ENCODE measurements at regions not wholly inside any gene's neighbourhood (a gene's known extent, or its start where the extent isn't known, plus 50 kb on each side); places are given as distances from the start of the nearest gene placed in this dataset.
"Not testable (repeated sequence)": the region's sequence is repeated elsewhere in the genome, so short reads cannot be mapped to it uniquely, and the experiment has no call there.

DNA sequence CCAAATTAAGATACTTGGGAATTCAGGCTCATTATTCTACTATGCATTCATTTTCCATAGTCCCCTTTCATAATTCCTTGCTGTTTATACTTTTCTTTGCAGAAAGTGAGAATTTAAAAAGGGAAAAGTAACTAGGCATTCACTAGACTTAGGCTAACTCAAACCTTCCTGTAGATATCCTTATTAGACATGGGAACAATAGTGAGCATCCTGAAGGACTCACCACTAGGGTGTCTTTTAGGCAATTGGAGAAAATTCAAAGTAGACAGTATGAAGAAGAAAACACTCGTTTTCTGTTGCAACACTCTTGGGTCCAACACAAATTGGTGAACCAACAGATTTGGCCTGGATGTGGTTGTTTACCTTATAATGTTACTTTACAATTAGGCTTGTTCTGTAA, 213.2 kb upstream of the GRIN3A start:
- Mint-ChIP-seq H3K27ac (no peak overlapping the region), H3K27me3 (ENCODE audit: low read depth) (peaks cover under 1% of the 10 kb centered on the region), H3K4me3 (no peak overlapping the region), H3K9me3 (peaks cover 3% of the 10 kb centered on the region), H3K36me3 (no peaks in the 10 kb centered on the region), H3K4me1 (peaks cover 10% of the 10 kb centered on the region)
- DNase-seq (ENCODE audit: low spot score in 2 of 2, unreplicated experiment in 2 of 2) = no peak
- TF ChIP-seq, protein P1, sequence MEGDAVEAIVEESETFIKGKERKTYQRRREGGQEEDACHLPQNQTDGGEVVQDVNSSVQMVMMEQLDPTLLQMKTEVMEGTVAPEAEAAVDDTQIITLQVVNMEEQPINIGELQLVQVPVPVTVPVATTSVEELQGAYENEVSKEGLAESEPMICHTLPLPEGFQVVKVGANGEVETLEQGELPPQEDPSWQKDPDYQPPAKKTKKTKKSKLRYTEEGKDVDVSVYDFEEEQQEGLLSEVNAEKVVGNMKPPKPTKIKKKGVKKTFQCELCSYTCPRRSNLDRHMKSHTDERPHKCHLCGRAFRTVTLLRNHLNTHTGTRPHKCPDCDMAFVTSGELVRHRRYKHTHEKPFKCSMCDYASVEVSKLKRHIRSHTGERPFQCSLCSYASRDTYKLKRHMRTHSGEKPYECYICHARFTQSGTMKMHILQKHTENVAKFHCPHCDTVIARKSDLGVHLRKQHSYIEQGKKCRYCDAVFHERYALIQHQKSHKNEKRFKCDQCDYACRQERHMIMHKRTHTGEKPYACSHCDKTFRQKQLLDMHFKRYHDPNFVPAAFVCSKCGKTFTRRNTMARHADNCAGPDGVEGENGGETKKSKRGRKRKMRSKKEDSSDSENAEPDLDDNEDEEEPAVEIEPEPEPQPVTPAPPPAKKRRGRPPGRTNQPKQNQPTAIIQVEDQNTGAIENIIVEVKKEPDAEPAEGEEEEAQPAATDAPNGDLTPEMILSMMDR (IDR thresholded peaks at IDR 0.05; ENCODE audit: unreplicated experiment) = no peak

- DNase-seq (ENCODE audit: low spot score in 2 of 2, unreplicated experiment in 2 of 2) = no peak
- TF ChIP-seq, protein P1 (IDR thresholded peaks at IDR 0.05; ENCODE audit: unreplicated experiment) = no peak
- H3K27me3 Mint-ChIP-seq (ENCODE audit: low read depth) = peaks cover 9% of the 10 kb centered on the region
- H3K4me3 Mint-ChIP-seq = no peak overlapping the region
- no peak overlapping the region for H3K27ac Mint-ChIP-seq
- H3K36me3 Mint-ChIP-seq = no peaks in the 10 kb centered on the region
- H3K4me1 Mint-ChIP-seq = no peaks in the 10 kb centered on the region
- peaks cover 4% of the 10 kb centered on the region for H3K9me3 Mint-ChIP-seq
Observed at GRCh38 chr9:101931756-101932155, 193.3 kb upstream of the GRIN3A start.

DNA sequence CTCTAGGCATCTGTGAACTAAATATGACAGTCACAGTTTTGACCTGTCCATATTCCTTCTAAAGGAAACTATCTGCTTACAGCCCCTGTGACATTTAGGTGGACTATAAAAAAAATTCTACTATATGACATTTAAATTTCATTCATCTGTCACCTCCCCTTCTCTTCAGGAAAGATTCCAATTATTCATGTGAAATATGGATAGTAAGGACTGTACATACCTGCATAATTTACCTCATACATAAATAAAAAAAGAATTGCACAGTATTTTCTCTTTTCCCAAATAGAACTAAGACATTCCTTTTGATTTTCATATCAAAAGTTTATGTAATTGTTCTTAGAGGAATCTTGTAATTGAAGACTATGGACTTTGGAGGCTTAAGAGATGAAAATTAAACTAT, 192.3 kb upstream of the GRIN3A start:
- Mint-ChIP-seq H3K9me3 (peaks cover under 1% of the 10 kb centered on the region), H3K4me3 (no peak overlapping the region)
- DNase-seq (ENCODE audit: low spot score in 2 of 2, unreplicated experiment in 2 of 2) = no peak

GRCh38 chr9:101925498-101925897, 187.1 kb upstream of the GRIN3A start:
- no peak for DNase-seq (ENCODE audit: low spot score in 2 of 2, unreplicated experiment in 2 of 2)
- H3K9me3 Mint-ChIP-seq = no peaks in the 10 kb centered on the region
- no peak overlapping the region for H3K27ac Mint-ChIP-seq
- H3K36me3 Mint-ChIP-seq = no peaks in the 10 kb centered on the region
- H3K4me1 Mint-ChIP-seq = no peaks in the 10 kb centered on the region
- peaks cover 14% of the 10 kb centered on the region for H3K27me3 Mint-ChIP-seq (ENCODE audit: low read depth)
- no peak overlapping the region for H3K4me3 Mint-ChIP-seq
- TF ChIP-seq, protein P1 (IDR thresholded peaks at IDR 0.05; ENCODE audit: unreplicated experiment) = no peak

More for the DNA sequence above, 192.3 kb upstream of the GRIN3A start:
- H3K36me3 Mint-ChIP-seq = no peaks in the 10 kb centered on the region
- peaks cover 9% of the 10 kb centered on the region for H3K27me3 Mint-ChIP-seq (ENCODE audit: low read depth)
- TF ChIP-seq, protein P1 (IDR thresholded peaks at IDR 0.05; ENCODE audit: unreplicated experiment) = no peak
- H3K27ac Mint-ChIP-seq = no peak overlapping the region
- H3K4me1 Mint-ChIP-seq = no peaks in the 10 kb centered on the region

GRCh38 chr9:101923451-101923850, 185.0 kb upstream of the GRIN3A start:
- no peaks in the 10 kb centered on the region for H3K4me1 Mint-ChIP-seq
- peaks cover 13% of the 10 kb centered on the region for H3K27me3 Mint-ChIP-seq (ENCODE audit: low read depth)
- H3K27ac Mint-ChIP-seq = no peak overlapping the region
- H3K4me3 Mint-ChIP-seq = no peak overlapping the region
- no peak for DNase-seq (ENCODE audit: low spot score in 2 of 2, unreplicated experiment in 2 of 2)
- TF ChIP-seq, protein P1 (IDR thresholded peaks at IDR 0.05; ENCODE audit: unreplicated experiment) = no peak
- no peaks in the 10 kb centered on the region for H3K36me3 Mint-ChIP-seq
- H3K9me3 Mint-ChIP-seq = no peaks in the 10 kb centered on the region

GRCh38 chr9:101916948-101917347, 178.5 kb upstream of the GRIN3A start:
- not testable (repeated sequence) for H3K9me3 Mint-ChIP-seq; H3K27ac Mint-ChIP-seq; H3K36me3 Mint-ChIP-seq; H3K4me3 Mint-ChIP-seq; DNase-seq (ENCODE audit: low spot score in 2 of 2, unreplicated experiment in 2 of 2); H3K27me3 Mint-ChIP-seq (ENCODE audit: low read depth)
- peaks cover 19% of the 10 kb centered on the region for H3K4me1 Mint-ChIP-seq
